Activated effector memory CD4-positive, alpha-beta T cell treated with anti-CD3 and anti-CD28 coated beads, Interleukin-2, amount 50 U/mL, for 16 hours (primary cell): ENCODE measurements at regions not wholly inside any gene's neighbourhood (a gene's known extent, or its start where the extent isn't known, plus 50 kb on each side); places are given as distances from the start of the nearest gene placed in this dataset.
A peak's percentile ranks its signal among the peaks of the same experiment; 100 is the strongest.

ENCODE experiments used
- DNase-seq: peaks from one replicate; pipeline ENCODE4 v3.0.0-alpha.2; 2020

GRCh38 chr13:22262001-22262885 lies 591.4 kb downstream of the FGF9 start:
- DNase-seq, result no peak

DNA sequence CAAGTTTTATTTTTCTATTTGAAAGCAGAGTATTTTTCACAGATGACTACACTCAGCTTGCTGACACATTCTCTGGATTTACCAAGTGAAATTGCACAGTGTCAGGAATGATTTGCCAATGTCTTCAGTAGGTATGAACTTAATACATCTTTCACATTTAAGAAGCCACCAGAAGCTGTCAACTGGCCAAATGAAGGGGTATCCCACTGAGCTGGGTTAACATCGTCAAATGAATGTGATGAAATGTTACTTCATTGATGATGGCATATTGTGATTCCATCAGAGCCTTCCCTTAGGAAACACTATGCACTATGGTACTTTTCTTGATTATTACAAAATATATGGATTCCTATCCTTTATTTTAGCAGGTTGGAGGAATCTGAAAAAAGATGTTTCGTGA lies 592.3 kb downstream of the FGF9 start:
- no peak for DNase-seq

- DNase-seq, result no peak
Observed at GRCh38 chr13:22265563-22265962, 594.7 kb downstream of the FGF9 start.

GRCh38 chr13:22270881-22271280 lies 600.0 kb downstream of the FGF9 start:
- no peak for DNase-seq

- no peak for DNase-seq
Observed at GRCh38 chr13:22271903-22272302, 601.0 kb downstream of the FGF9 start.

DNA sequence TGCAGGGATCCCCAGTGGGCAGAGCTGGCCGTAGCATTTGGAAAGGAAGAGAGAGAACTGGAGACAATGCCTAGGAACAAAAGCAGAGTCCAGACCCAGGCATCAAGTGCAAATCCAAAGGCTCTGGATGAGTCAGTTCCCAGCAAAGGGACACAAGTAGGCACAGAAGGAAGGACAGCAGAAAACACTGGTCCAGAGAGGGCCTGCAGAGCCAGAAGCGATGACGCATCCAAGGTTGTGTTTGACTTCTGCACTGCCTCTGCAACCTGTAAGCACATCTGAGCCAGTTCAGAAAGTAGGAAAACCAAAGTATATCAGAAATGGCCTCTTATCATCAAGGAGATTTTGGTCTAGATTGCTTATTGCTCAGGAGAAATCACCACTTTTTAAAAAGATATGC lies 604.5 kb downstream of the FGF9 start:
- no peak for DNase-seq

- no peak for DNase-seq
Observed at GRCh38 chr13:22276616-22277015, 605.7 kb downstream of the FGF9 start.

- peak; percentile 83 for DNase-seq
Observed at GRCh38 chr13:22278336-22278929, 607.6 kb downstream of the FGF9 start.

DNA sequence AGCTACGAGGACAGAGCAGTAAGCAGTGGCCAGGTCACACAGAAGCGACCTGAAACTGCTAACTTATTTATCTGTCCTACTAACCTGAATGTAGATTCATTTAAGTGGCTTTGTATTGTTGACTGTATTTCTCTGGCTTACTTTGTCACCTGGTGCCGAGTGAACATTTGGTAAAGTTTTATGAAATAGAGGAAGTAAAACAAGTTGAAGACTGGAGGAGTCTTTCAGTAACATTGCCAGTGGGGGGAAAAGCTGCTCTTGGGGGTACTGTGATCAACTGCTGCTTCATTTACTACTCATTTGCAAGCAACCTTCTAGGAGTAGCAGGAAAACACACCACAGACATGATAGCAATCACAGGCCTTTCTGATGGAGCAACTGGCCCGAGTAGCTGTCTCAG lies 615.0 kb downstream of the FGF9 start:
- DNase-seq, result no peak

DNA sequence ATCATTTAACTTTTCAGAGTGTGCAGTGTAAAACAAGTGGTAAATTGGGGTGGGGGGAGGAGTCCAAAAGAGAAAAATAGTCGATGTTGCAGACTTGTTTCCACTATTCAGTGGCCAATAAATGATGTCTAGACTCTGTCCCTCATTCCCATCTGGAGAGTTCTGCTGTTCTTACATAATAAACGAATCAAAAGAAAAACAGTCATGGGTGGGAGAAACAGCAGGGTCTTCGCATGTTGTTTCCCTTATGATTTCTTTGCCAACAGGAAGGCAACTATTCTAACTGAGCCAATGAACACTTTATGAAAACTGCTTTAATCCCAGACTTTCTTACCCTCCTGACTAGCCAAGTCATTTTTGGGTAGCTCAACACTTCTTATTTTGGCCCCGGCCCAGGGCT lies 615.5 kb downstream of the FGF9 start:
- DNase-seq, result no peak

DNA sequence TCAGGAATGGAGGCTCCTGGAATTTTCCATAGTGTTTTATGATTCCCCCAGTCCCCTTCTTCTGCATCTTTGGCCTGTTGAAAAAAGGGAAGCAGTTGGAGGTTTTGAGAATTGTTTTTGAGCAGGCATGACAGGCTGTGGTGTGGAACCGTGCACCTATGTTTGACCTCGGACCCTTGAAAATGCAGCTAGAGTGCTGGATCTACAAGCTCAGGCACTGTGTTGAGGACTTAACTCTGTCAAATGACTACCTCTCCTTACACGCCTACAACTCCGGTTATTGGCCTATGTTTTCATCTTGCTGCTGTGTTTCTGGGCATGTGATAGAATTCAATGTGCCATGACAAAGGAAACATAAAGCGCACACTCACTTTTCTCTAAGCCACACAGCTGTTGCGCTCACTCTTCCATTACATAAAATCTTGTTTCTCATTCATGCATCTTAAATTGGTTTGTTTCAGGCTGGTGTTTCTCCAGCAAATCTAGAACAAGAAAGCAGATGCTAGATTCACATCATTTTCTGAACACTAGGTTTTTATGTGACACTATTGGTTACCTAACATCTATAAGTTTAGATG lies 616.6 kb downstream of the FGF9 start:
- DNase-seq, result no peak

GRCh38 chr13:22288496-22288895 lies 617.6 kb downstream of the FGF9 start:
- no peak for DNase-seq

DNA sequence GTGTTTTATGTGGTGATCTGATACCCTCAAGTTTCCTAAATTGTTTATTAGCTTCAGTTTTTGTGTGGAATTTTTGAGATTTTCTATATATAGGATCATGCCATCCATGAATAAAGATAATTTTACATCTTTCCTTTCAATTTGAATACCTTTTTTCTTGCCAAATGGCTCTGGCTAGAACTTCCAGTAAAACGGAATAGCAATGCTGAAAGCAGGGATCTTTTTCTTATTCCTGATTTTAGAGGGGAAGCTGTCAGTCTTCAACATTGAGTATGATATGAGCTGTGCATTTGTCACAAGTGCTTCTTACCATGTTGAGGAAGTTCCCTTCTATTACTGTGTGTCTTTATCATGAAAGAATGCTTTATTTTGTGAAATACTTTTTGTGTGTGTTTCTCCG lies 618.8 kb downstream of the FGF9 start:
- no peak for DNase-seq

- no peak for DNase-seq
Observed at GRCh38 chr13:22298530-22298929, 627.7 kb downstream of the FGF9 start.

DNA sequence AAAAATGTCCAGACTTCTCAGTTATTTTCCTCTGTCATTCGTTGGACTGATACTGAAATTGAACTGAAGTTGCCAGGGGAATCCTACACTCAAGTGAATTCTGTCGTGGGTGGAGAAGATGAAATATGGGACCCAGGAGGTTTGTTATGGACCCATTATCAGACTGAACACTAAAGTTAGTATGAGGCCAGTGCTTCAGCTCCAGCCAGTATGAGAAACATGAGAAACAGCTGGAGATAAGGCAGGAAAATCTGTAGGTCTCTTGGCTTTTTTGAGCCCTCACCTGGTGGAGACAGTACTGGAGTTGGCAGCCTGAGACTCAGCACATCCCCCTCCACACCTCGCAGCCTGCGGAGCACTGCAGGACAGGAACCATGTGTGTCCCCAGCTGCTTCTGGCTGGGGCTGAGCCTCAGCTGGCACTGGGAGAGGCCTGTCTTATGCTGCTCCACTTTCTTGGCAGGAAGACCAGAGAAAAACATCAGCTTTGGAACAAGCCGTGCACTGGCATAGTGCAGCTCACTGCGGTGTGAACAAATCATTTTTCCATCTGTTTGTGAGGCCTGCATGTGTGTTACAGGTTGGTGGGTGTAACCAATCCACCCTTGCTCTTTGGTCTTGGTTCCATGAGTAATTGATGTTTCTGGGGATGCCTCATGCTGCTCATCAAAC lies 641.0 kb downstream of the FGF9 start:
- no peak for DNase-seq

GRCh38 chr13:22312405-22312803 lies 641.5 kb downstream of the FGF9 start:
- DNase-seq, result no peak

- DNase-seq, result no peak
Observed at GRCh38 chr13:22316494-22317025, 645.7 kb downstream of the FGF9 start.

DNA sequence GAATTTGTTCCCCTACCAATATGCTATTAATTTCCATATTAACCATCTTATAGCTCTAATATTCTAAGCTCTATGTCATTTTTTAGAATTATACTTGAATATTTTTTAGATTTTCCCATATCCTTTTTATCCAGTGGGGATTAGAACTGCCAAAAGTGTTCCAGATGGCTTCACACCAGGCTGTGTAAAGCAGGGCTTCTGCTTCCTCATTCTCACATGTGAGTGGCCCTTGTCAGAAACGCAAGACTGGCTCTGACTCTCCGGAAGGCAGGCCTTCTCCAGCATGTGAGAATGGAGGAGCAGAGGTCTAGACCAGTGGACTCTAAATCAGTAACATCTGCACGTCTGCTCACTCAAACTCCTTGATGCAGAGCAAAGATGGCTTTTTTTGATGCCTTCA lies 650.1 kb downstream of the FGF9 start:
- DNase-seq, result no peak

DNA sequence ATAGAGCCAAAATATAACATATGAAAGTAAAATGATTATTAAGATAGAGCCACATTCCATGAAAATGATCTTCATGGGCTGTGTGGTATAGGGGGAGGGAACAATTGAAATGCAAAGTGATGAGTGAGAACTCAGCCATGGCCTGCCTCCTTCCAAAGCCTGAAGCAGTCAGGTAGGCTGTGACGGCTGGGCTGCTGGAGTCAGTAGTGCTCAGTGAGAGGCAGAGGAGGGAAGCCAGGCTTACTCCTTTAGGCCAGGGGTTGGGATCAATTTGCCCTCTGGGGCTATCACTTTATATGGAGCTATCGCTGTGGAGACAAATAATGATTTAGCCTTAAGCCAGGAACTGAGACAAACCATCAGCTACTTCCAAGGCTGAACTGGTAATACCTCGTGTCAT lies 654.9 kb downstream of the FGF9 start:
- no peak for DNase-seq

GRCh38 chr13:22332416-22332815 lies 661.5 kb downstream of the FGF9 start:
- no peak for DNase-seq

DNA sequence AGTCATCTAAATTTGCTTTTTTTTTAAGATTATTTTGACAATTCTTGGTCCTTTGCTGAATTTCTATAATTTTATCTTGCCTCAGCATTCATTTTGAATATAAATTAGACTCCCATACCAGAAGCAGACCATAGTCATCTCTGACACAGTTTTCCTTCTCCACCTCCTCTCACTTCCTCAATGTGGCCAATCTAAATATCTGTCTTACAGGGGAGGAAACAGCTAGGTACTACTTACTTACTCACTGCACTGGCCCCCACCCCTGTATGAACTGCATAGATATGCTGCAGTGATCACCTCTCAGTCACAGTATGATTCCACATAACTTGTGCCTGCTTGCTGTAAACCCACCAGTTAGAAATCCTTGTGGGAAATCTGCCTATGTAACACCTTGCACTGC lies 665.6 kb downstream of the FGF9 start:
- no peak for DNase-seq

- no peak for DNase-seq
Observed at GRCh38 chr13:22357132-22357531, 686.3 kb downstream of the FGF9 start.

DNA sequence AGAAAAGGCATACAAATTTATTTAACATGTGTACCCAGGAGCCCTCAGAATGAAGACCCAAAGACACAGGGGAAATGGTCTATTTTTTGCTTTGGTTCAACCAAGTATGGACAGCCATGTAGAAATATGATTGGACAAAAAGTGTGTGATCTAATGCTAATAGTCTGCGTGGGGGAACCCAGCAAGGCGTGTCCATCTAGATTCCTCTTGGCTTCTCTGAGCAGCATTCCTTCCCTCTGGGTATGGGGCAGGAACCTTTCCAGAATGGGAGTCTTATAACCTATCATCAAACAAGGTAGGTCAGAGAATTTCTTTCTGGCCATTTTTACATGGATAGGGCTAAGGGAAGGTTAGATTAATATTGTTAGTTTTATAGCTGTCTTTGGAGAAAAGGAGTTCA lies 698.2 kb downstream of the FGF9 start:
- no peak for DNase-seq

- DNase-seq, result no peak
Observed at GRCh38 chr13:22369840-22370239, 699.0 kb downstream of the FGF9 start.
